KMS-11 (cell line): ENCODE measurements at regions not wholly inside any gene's neighbourhood (a gene's known extent, or its start where the extent isn't known, plus 50 kb on each side); places are given as distances from the start of the nearest gene placed in this dataset.

Experiments
- H2AFZ ChIP-seq: fragments of 200-600 bp; sonication (generic); 2 replicates; pipeline ENCODE4 v1.6.1; 2016; ENCODE audit warnings: antibody characterized with exemption, mixed run types, low read depth
- H3K27ac ChIP-seq: fragments of 200-600 bp; sonication (generic); 2 replicates; pipeline ENCODE4 v1.6.1; 2016; ENCODE audit warnings: mild to moderate bottlenecking, mixed run types
- H3K27me3 ChIP-seq: fragments of 200-600 bp; sonication (generic); 2 replicates; pipeline ENCODE4 v1.6.1; 2017; ENCODE audit warnings: mild to moderate bottlenecking, low read depth, mixed run types, moderate library complexity; ENCODE audit not compliant: insufficient read depth
- H3K36me3 ChIP-seq: fragments of 200-600 bp; sonication (generic); 2 replicates; pipeline ENCODE4 v1.6.1; 2017; ENCODE audit warnings: mild to moderate bottlenecking, mixed run types; ENCODE audit not compliant: insufficient read depth
- H3K4me1 ChIP-seq: fragments of 200-600 bp; sonication (generic); 2 replicates; pipeline ENCODE4 v1.6.1; 2016; ENCODE audit warnings: mild to moderate bottlenecking, low read depth, mixed run types; ENCODE audit not compliant: poor library complexity, severe bottlenecking
- H3K4me2 ChIP-seq: fragments of 200-600 bp; sonication (generic); 2 replicates; pipeline ENCODE4 v1.7.0; 2016; ENCODE audit warnings: mild to moderate bottlenecking, mixed run types
- H3K4me3 ChIP-seq: fragments of 200-600 bp; sonication (generic); IDR thresholded peaks from 2 replicates; pipeline ENCODE4 v1.6.1; 2017; ENCODE audit warnings: low read depth, low read length, mixed read lengths; ENCODE audit not compliant: insufficient read depth
- H3K79me2 ChIP-seq: fragments of 200-600 bp; sonication (generic); 2 replicates; pipeline ENCODE4 v1.6.1; 2016; ENCODE audit warnings: low read depth, mixed run types; ENCODE audit not compliant: insufficient read depth
- H3K9ac ChIP-seq: fragments of 200-600 bp; sonication (generic); 2 replicates; pipeline ENCODE4 v1.6.1; 2016; ENCODE audit warnings: mild to moderate bottlenecking, mixed run types
- H4K20me1 ChIP-seq: fragments of 200-600 bp; sonication (generic); 2 replicates; pipeline ENCODE4 v1.6.1; 2016; ENCODE audit warnings: mild to moderate bottlenecking, mixed run types; ENCODE audit not compliant: insufficient read depth
- TF ChIP-seq, protein P1 (sequence below): fragments of 200-600 bp; sonication (generic); conservative IDR thresholded peaks from 2 replicates; pipeline ENCODE4 v1.6.1; 2017; ENCODE audit warnings: low read depth, mild to moderate bottlenecking, antibody characterized with exemption, low read length, moderate library complexity, mixed read lengths

GRCh38 chr2:220366765-220367164 is 739.3 kb downstream of the SLC4A3 start:
- H3K9ac ChIP-seq: no peak overlapping the region
- no peaks in the 10 kb centered on the region for H3K4me1 ChIP-seq
- no peak overlapping the region for H3K27ac ChIP-seq
- no peaks in the 10 kb centered on the region for H3K36me3 ChIP-seq
- H3K27me3 ChIP-seq: no peaks in the 10 kb centered on the region
- H4K20me1 ChIP-seq: no peaks in the 10 kb centered on the region
- no peaks in the 10 kb centered on the region for H3K79me2 ChIP-seq
- no peak overlapping the region for H2AFZ ChIP-seq
- no peak overlapping the region for H3K4me3 ChIP-seq
- H3K4me2 ChIP-seq: no peak overlapping the region
- TF ChIP-seq, protein P1, sequence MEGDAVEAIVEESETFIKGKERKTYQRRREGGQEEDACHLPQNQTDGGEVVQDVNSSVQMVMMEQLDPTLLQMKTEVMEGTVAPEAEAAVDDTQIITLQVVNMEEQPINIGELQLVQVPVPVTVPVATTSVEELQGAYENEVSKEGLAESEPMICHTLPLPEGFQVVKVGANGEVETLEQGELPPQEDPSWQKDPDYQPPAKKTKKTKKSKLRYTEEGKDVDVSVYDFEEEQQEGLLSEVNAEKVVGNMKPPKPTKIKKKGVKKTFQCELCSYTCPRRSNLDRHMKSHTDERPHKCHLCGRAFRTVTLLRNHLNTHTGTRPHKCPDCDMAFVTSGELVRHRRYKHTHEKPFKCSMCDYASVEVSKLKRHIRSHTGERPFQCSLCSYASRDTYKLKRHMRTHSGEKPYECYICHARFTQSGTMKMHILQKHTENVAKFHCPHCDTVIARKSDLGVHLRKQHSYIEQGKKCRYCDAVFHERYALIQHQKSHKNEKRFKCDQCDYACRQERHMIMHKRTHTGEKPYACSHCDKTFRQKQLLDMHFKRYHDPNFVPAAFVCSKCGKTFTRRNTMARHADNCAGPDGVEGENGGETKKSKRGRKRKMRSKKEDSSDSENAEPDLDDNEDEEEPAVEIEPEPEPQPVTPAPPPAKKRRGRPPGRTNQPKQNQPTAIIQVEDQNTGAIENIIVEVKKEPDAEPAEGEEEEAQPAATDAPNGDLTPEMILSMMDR: no peak

DNA sequence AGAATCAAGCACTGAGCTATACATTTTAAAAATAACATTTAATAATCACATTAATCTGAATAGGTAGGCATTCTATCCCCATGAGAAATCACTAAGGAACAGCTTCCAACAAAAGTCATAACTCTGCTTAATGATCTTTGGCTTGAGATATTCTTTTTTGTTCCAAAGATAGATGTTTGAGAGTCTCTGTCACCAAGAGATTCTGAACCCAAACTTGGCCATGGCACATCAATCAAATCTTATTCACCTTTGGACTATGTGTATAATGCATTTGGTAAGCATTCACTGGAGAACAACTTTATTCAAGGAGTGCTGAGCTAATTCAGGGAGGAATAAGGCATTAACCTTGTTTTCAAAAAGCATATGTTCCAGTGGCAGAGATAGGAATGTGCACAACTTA is 743.3 kb downstream of the SLC4A3 start:
- Histone ChIP-seq H3K4me3 (no peak overlapping the region), H3K4me2 (no peak overlapping the region), H4K20me1 (no peaks in the 10 kb centered on the region), H2AFZ (no peak overlapping the region), H3K9ac (no peak overlapping the region), H3K36me3 (no peaks in the 10 kb centered on the region), H3K27ac (no peak overlapping the region), H3K27me3 (no peaks in the 10 kb centered on the region), H3K79me2 (no peaks in the 10 kb centered on the region), H3K4me1 (no peaks in the 10 kb centered on the region)
- TF ChIP-seq, protein P1: no peak

GRCh38 chr2:220371211-220371610 is 743.8 kb downstream of the SLC4A3 start:
- H4K20me1 ChIP-seq: no peaks in the 10 kb centered on the region
- no peak overlapping the region for H3K9ac ChIP-seq
- H3K27ac ChIP-seq: no peak overlapping the region
- no peaks in the 10 kb centered on the region for H3K36me3 ChIP-seq
- no peak overlapping the region for H3K4me2 ChIP-seq
- H3K79me2 ChIP-seq: no peaks in the 10 kb centered on the region
- TF ChIP-seq, protein P1: no peak
- H3K4me3 ChIP-seq: no peak overlapping the region
- H2AFZ ChIP-seq: no peak overlapping the region
- no peaks in the 10 kb centered on the region for H3K4me1 ChIP-seq
- no peaks in the 10 kb centered on the region for H3K27me3 ChIP-seq

- no peaks in the 10 kb centered on the region for H3K27me3 ChIP-seq
- TF ChIP-seq, protein P1: no peak
- no peaks in the 10 kb centered on the region for H3K79me2 ChIP-seq
- H3K36me3 ChIP-seq: no peaks in the 10 kb centered on the region
- no peak overlapping the region for H3K4me3 ChIP-seq
- H3K9ac ChIP-seq: no peak overlapping the region
- H4K20me1 ChIP-seq: no peaks in the 10 kb centered on the region
- no peaks in the 10 kb centered on the region for H3K4me1 ChIP-seq
- no peak overlapping the region for H3K27ac ChIP-seq
- no peak overlapping the region for H2AFZ ChIP-seq
- no peak overlapping the region for H3K4me2 ChIP-seq
These were observed 746.4 kb downstream of the SLC4A3 start for GRCh38 chr2:220373878-220374277.
